Prostate gland (tissue), 2 donors: ENCODE measurements at regions not wholly inside any gene's neighbourhood (a gene's known extent, or its start where the extent isn't known, plus 50 kb on each side); places are given as distances from the start of the nearest gene placed in this dataset.

ENCODE experiments used
- DNase-seq: peaks from one replicate; pipeline ENCODE4 v3.0.0-alpha.2; 2019; ENCODE audit warnings: low spot score
- H3K27ac ChIP-seq, 2 donors: fragments of 200-600 bp; sonication (generic); 2 replicates each; pipeline ENCODE4 v1.5.1; 2017 to 2019
- H3K27me3 ChIP-seq: fragments of 200-600 bp; sonication (generic); replicated peaks from 2 replicates; pipeline ENCODE4 v1.5.1; 2019; ENCODE audit not compliant: insufficient read depth
- H3K36me3 ChIP-seq, 2 donors: fragments of 200-600 bp; sonication (generic); 1 replicate in 1 of 2; 2 replicates in 1 of 2; pipeline versions ENCODE4 v1.5.1 to v1.8.1; 2017 to 2019
- H3K4me1 ChIP-seq: fragments of 200-600 bp; sonication (generic); replicated peaks from 2 replicates; pipeline ENCODE4 v1.5.1; 2019
- H3K4me3 ChIP-seq, 2 donors: fragments of 200-600 bp; sonication (generic); 2 replicates each; pipeline ENCODE4 v1.5.1; 2017 to 2019
- H3K9me3 ChIP-seq: fragments of 200-600 bp; sonication (generic); 2 replicates; pipeline ENCODE4 v1.5.1; 2017
- CTCF ChIP-seq, 4 experiments: fragments of 200-600 bp in 2 of 4; fragments of 450-650 bp in 2 of 4; sonication (generic) in 2 of 4; IDR thresholded peaks; 1 replicate in 3 of 4; 2 replicates in 1 of 4; pipeline ENCODE4 v1.5.1; 2016 to 2019; ENCODE audit warnings: antibody characterized with exemption in 4 of 4, mild to moderate bottlenecking in 2 of 4, moderate library complexity in 2 of 4
- POLR2A ChIP-seq: fragments of 450-650 bp; IDR thresholded peaks from one replicate; pipeline ENCODE4 v1.6.1; 2016; ENCODE audit warnings: antibody characterized with exemption, mild to moderate bottlenecking
- POLR2AphosphoS5 ChIP-seq: sonication (generic); formaldehyde crosslinking; IDR thresholded peaks from one replicate; pipeline ENCODE4 v1.6.1; 2017; ENCODE audit warnings: antibody characterized with exemption
- WGBS: methylation state at CpG from one replicate; pipeline ENCODE4 v1.1.5; 2018; 5-methylcytosine and 5-hydroxymethylcytosine counted together
- intact Hi-C: fragments of 100-400 bp; cut with DNase I; formaldehyde crosslinking; loops from one replicate; pipeline ENCODE4 v1.14.2; 2022

- intact Hi-C loops = no loop called here
- DNase-seq = no peak
- Histone ChIP-seq H3K27ac (no peak overlapping the region), H3K4me3 (no peak overlapping the region), H3K9me3 (no peaks in the 10 kb centered on the region), H3K27me3 (no peaks in the 10 kb centered on the region), H3K36me3 (no peaks in the 10 kb centered on the region), H3K4me1 (no peaks in the 10 kb centered on the region)
- WGBS = 26% methylated on average over 9 of the region's 10 CpGs
- TF ChIP-seq POLR2A (no peak), POLR2AphosphoS5 (no peak), CTCF (IDR thresholded peaks at IDR 0.05) (peak in 1 of 4 experiments; percentile 46)
Measured at GRCh38 chr16:49000594-49000993, 281.0 kb downstream of the CBLN1 start.

GRCh38 chr16:48999508-48999907, 282.1 kb downstream of the CBLN1 start:
- Histone ChIP-seq H3K27ac (no peak overlapping the region), H3K36me3 (no peaks in the 10 kb centered on the region), H3K9me3 (no peaks in the 10 kb centered on the region), H3K27me3 (no peaks in the 10 kb centered on the region), H3K4me3 (no peak overlapping the region), H3K4me1 (no peaks in the 10 kb centered on the region)
- intact Hi-C loops = no loop called here
- no peak for TF ChIP-seq POLR2A
- no peak for TF ChIP-seq POLR2AphosphoS5
- TF ChIP-seq CTCF (IDR thresholded peaks at IDR 0.05) = no peak
- no peak for DNase-seq
- 35% methylated on average over 5 of the region's 5 CpGs for WGBS

- no peak overlapping the region for H3K4me3 ChIP-seq
- H3K27me3 ChIP-seq = no peaks in the 10 kb centered on the region
- DNase-seq = no peak
- intact Hi-C loops = no loop called here
- TF ChIP-seq POLR2AphosphoS5 (no peak), POLR2A (no peak), CTCF (IDR thresholded peaks at IDR 0.05) (no peak)
- no peak overlapping the region for H3K27ac ChIP-seq
- H3K36me3 ChIP-seq = no peaks in the 10 kb centered on the region
- WGBS = 57% methylated on average over 6 of the region's 6 CpGs
- no peaks in the 10 kb centered on the region for H3K4me1 ChIP-seq
- no peaks in the 10 kb centered on the region for H3K9me3 ChIP-seq
Measured at GRCh38 chr16:48999044-48999443, 282.6 kb downstream of the CBLN1 start.

DNA sequence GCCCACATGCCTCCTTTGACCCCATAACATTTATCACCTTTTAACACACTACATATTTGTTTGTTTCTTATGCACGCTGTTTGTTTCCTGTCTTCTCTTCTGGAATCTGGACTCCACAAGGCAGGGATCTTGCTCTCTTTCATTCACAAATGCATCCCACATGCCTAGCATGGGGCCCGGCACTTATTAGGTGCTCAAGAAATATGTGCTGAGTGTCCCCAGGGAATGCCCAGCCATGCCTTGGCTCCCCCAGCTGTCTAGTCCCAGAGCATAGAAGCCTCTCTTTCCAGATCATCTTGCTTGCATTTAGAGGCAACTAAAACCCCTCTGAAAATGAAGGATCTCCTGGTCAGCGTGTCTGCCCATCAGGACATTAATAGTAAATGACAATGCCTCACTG, 283.7 kb downstream of the CBLN1 start:
- 84% methylated on average over 3 of the region's 3 CpGs for WGBS
- H3K9me3 ChIP-seq = no peaks in the 10 kb centered on the region
- H3K36me3 ChIP-seq = no peaks in the 10 kb centered on the region
- no peak overlapping the region for H3K4me3 ChIP-seq
- DNase-seq = no peak
- no peaks in the 10 kb centered on the region for H3K4me1 ChIP-seq
- intact Hi-C loops = no loop called here
- no peaks in the 10 kb centered on the region for H3K27me3 ChIP-seq
- no peak for TF ChIP-seq CTCF (IDR thresholded peaks at IDR 0.05)
- no peak for TF ChIP-seq POLR2A
- TF ChIP-seq POLR2AphosphoS5 = no peak
- no peak overlapping the region for H3K27ac ChIP-seq

GRCh38 chr16:48997081-48997615, 284.5 kb downstream of the CBLN1 start:
- no peaks in the 10 kb centered on the region for H3K27me3 ChIP-seq
- H3K9me3 ChIP-seq = no peaks in the 10 kb centered on the region
- H3K4me1 ChIP-seq = no peaks in the 10 kb centered on the region
- TF ChIP-seq CTCF (IDR thresholded peaks at IDR 0.05) (no peak), POLR2AphosphoS5 (no peak), POLR2A (no peak)
- H3K36me3 ChIP-seq = no peaks in the 10 kb centered on the region
- intact Hi-C loops = no loop called here
- no peak overlapping the region for H3K27ac ChIP-seq
- no peak overlapping the region for H3K4me3 ChIP-seq
- WGBS = 85% methylated on average over 8 of the region's 8 CpGs
- no peak for DNase-seq
